ENCODE measurements at regions not wholly inside any gene's neighbourhood (a gene's known extent, or its start where the extent isn't known, plus 50 kb on each side); places are given as distances from the start of the nearest gene placed in this dataset.

GRCh38 chr2:64848363-64848762 is 140.8 kb upstream of the SLC1A4 start:
- Mint-ChIP-seq H3K36me3 (ENCODE audit: insufficient read depth in 1 of 3, low read depth in 3 of 3) (no peaks in the 10 kb centered on the region), H3K4me1 (peaks cover 33 to 37% of the 10 kb centered on the region in 2 experiments), H3K9me3 (peaks cover 0 to 2% of the 10 kb centered on the region in 2 experiments; a peak in 1 of 5 replicates), H3K27me3 (ENCODE audit: low read depth) (peaks cover 8% of the 10 kb centered on the region), H3K27ac (no peak overlapping the region), H3K4me3 (no peak overlapping the region)
- no peak overlapping the region for H3K23ac ChIP-seq (ENCODE audit: insufficient read length, low read depth, low read length)
- H3K79me1 ChIP-seq (ENCODE audit: insufficient read depth, low read depth, low read length, poor library complexity, severe bottlenecking), result no peaks in the 10 kb centered on the region
- no peak overlapping the region for H2BK12ac ChIP-seq (ENCODE audit: insufficient read length, low read depth, low read length)
- no peak overlapping the region for H3K4ac ChIP-seq (ENCODE audit: low read depth, low read length)
- no peak overlapping the region for H2AK5ac ChIP-seq (ENCODE audit: insufficient read length, low read length)
- no peak overlapping the region for H4K8ac ChIP-seq (replicated peaks; ENCODE audit: insufficient read length, low read depth, low read length)
- no peaks in the 10 kb centered on the region for H3K27me3 ChIP-seq (ENCODE audit: insufficient read depth, low read length)
- H3K56ac ChIP-seq (ENCODE audit: insufficient read length, low read depth, low read length), result no peak overlapping the region
- H2BK120ac ChIP-seq (ENCODE audit: low read depth, low read length, poor library complexity, severe bottlenecking), result no peak overlapping the region
- no CpG with 5 or more reads among the region's 5 CpGs for WGBS (ENCODE audit: extremely low coverage, insufficient read length, low lambda C conversion rate)
- no peak overlapping the region for H3K18ac ChIP-seq (ENCODE audit: insufficient read length, low read depth, low read length)
- H3K9ac ChIP-seq (ENCODE audit: extremely low read depth, insufficient read length, low read length), result no peak overlapping the region
- H4K5ac ChIP-seq (ENCODE audit: insufficient read length, low read depth, low read length), result no peak overlapping the region
- TF ChIP-seq CTCF (conservative IDR thresholded peaks at IDR 0.05), result no peak
- no peaks in the 10 kb centered on the region for H3K4me1 ChIP-seq (ENCODE audit: insufficient read depth, low read length)
- no peak overlapping the region for H4K91ac ChIP-seq (ENCODE audit: insufficient read length, low read depth, low read length)
- H3K23me2 ChIP-seq (ENCODE audit: insufficient read length, low read depth, low read length, poor library complexity, severe bottlenecking), result no peaks in the 10 kb centered on the region
- no peak overlapping the region for H2BK20ac ChIP-seq (ENCODE audit: low read depth, low read length, poor library complexity, severe bottlenecking)
- no peaks in the 10 kb centered on the region for H4K20me1 ChIP-seq (ENCODE audit: control insufficient read depth, insufficient read depth, insufficient read length)
- H3K79me2 ChIP-seq (ENCODE audit: insufficient read depth, low read length), result no peaks in the 10 kb centered on the region
- H3K4me2 ChIP-seq (ENCODE audit: insufficient read depth, insufficient read length, low read length), result no peak overlapping the region
- H2BK5ac ChIP-seq (ENCODE audit: insufficient read length, low read length), result no peak overlapping the region
- H3K14ac ChIP-seq (ENCODE audit: insufficient read depth, low read length), result no peak overlapping the region
- H3K27ac ChIP-seq (ENCODE audit: insufficient read length, low read depth, low read length), result no peak overlapping the region
- H3T11ph ChIP-seq (ENCODE audit: low read length), result no peak overlapping the region
- H3K9me3 ChIP-seq (ENCODE audit: control insufficient read depth, low read depth, low read length), result no peaks in the 10 kb centered on the region
- no peak overlapping the region for H2BK15ac ChIP-seq (ENCODE audit: low read depth, low read length)
- no peak for DNase-seq
- no peak overlapping the region for H2AFZ ChIP-seq (ENCODE audit: low read length)

Data from H9 (cell line).